Stimulated activated CD4-positive, alpha-beta T cell treated with anti-CD3 and anti-CD28 coated beads, Interleukin-1b, Interleukin-23, amount 100 ng/mL, for 4 hours (primary cell): ENCODE measurements at regions not wholly inside any gene's neighbourhood (a gene's known extent, or its start where the extent isn't known, plus 50 kb on each side); places are given as distances from the start of the nearest gene placed in this dataset.

Source experiments
- DNase-seq, 2 donors: peaks; one replicate each; pipeline ENCODE4 v3.0.0-alpha.2; 2020; ENCODE audit warnings: low read depth in 2 of 2

GRCh38 chr13:76446191-76446590 is 440.0 kb downstream of the KCTD12 start:
- DNase-seq, result no peak

DNA sequence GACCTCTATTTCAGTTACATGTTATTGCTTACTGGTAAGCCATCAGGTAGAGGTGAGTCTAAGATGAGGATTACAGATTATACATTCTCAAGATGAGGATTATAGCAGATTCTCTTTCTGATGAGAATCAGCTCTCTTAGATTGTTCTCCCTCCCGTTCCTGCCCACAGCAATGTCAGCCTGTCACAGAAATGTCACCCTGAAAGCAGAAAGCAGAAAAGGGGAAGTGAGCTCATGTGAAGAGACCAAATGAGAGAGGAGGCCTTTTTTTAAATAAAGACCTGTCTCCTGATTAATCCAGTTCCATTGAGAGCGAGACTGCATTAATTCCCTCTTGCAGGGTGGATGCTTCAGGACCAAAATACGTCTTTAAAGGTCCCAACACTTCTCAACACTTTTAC is 445.6 kb downstream of the KCTD12 start:
- DNase-seq, result no peak

- no peak for DNase-seq
Measured at GRCh38 chr13:76439546-76439945, 446.7 kb downstream of the KCTD12 start.

DNA sequence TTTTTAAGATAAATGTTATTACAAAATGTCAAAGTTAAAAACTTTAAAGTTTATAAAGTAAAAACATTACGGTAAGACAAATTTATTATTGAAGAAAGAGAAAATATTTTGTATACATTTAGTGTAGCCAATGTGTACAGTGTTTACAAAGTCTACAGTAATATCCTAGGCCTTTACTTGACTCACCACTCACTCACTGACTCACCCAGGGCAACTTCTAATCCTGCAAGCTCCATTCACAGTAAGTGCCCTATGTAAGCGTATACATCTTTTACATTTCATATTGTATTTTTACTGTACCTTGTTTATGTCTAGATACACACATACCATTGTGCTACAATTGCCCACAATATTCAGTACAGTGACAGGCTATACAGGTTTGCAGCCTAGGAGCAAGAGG is 448.2 kb downstream of the KCTD12 start:
- DNase-seq, result no peak

DNA sequence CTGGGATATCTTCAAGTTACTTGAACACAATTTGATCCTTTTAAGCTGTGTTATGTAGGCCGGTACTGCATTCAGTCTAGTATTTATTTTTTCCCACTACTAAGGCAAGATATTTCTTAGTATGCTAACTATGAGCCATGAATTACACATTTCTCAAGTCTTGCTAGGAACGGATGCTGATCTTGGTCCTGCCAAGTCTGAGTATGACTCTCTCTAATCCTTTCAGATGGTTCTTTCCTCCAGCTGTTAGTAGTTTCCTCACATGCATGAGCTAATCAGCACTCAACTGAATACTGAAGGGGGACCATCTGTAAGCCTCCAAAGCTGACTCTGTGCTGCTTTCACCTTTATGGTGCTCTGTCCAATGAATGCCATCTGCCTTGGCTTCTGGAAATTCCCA is 460.3 kb downstream of the KCTD12 start:
- DNase-seq, result no peak

GRCh38 chr13:76421011-76421410 is 465.2 kb downstream of the KCTD12 start:
- DNase-seq, result no peak

- DNase-seq, result no peak
Measured at GRCh38 chr13:76418404-76418803, 467.8 kb downstream of the KCTD12 start.

DNA sequence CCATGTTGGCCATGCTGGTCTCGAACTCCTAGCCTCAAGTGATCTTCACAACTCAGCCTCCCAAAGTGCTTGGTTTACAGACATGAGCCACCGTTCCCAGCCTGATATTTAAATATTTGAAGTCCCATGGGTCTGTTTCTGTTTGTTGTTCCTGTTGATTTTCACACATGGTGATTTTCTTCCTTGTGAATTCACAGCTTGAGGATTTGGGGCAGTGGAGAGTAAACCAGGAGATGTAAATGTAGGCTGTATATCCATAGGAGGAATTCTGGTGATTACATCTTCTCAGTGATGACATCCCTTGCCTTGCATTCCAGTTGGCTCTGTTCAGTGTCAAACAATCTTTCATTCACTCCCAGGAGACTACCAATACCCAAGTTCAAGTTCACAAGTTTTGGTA is 471.9 kb downstream of the KCTD12 start:
- DNase-seq, result no peak

GRCh38 chr13:76406243-76406642 is 480.0 kb downstream of the KCTD12 start:
- DNase-seq, result no peak

GRCh38 chr13:76398425-76398824 is 487.8 kb downstream of the KCTD12 start:
- no peak for DNase-seq

DNA sequence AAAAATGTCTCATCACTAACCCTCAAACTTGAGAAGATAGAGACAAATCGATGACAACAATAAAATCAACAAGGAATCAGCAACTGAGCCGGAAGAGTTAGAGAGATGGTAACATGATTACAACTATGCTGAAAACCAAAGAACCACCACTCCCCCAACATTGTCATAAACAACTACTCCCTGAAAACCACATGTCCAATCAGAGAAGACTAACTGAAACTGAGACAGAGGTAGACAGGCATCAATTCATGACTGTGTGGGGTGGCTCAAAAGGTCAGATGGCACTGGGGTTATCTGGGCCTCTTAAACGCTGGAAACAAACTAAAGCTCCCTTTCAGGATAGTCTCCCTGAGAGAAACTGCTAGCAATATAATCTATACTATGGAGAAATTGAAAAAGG is 488.8 kb downstream of the KCTD12 start:
- no peak for DNase-seq

GRCh38 chr13:76389321-76389720 is 496.9 kb downstream of the KCTD12 start:
- no peak for DNase-seq

DNA sequence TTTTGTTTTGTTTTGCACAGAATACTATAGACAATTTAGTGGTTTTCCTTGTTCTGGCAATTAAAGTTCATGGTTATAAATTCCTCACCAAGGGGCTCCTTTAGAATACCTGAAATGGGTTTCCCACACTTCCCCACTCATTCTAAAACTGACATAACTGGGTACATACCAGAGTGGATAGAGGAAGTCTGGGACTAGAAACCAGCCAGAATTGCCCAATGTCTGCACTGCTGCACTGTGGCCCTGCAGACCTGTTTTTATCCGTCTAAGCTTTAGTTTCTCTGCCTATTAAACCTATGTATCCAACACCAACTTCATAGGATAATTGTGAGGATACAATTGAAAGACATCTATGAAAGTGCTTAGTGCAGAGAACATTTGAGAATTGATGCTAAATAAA is 498.6 kb downstream of the KCTD12 start:
- DNase-seq, result no peak

DNA sequence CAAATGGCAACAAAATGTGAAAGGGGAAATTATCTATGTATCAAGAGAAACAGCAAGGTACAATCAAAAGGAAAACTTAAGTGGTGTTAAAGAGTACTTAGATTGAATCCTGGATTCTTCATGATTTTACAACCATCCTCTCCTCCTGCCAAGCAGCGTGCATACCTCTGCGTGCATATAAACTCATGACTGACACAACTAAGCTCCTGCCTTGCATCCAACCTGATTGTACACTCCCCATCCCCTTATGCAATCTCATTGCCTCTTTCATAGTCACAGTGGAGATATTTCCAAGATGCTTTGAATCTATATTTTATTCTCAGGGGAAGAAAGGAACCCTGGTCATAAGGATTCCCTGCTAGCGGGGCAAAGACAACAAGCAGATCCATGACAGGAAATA is 499.9 kb downstream of the KCTD12 start:
- DNase-seq, result no peak

- no peak for DNase-seq
Measured at GRCh38 chr13:76385586-76385985, 500.6 kb downstream of the KCTD12 start.

GRCh38 chr13:76383676-76384461 is 502.3 kb downstream of the KCTD12 start:
- DNase-seq, result no peak

DNA sequence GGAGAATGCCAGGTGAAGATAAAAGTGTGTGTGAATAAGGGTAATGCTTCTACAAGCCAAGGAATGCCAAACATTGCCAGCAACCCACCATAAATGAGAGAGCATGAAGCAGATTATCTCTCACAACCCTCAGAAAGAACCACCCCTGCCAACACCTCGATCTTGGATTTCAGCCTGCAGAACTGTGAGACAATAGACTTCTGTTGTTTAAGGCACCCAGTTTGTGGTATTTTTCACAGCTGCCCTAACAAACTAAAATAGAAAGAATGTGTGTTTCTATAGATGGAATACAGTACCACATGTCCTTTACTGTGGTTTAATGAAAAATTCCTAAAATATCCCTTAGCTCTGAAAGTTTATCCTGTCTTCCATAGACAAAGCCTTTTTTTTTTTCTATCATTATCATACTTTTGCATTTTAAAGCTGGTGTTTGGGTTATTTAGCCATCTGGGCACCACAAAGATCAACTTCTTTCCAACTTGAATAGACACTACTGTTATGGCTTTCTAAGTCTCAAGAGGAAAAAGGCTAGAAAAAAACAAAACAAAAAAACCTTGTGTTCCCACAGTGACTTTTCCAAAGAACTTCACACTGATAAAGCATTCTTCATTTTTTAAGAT is 505.6 kb downstream of the KCTD12 start:
- no peak for DNase-seq

- DNase-seq, result no peak
Measured at GRCh38 chr13:76379341-76380105, 506.7 kb downstream of the KCTD12 start.

- no peak for DNase-seq
Measured at GRCh38 chr13:76378767-76379166, 507.4 kb downstream of the KCTD12 start.

- DNase-seq, result no peak
Measured at GRCh38 chr13:76363682-76364289, 522.4 kb downstream of the KCTD12 start.

- no peak for DNase-seq
Measured at GRCh38 chr13:76361868-76362267, 524.3 kb downstream of the KCTD12 start.

DNA sequence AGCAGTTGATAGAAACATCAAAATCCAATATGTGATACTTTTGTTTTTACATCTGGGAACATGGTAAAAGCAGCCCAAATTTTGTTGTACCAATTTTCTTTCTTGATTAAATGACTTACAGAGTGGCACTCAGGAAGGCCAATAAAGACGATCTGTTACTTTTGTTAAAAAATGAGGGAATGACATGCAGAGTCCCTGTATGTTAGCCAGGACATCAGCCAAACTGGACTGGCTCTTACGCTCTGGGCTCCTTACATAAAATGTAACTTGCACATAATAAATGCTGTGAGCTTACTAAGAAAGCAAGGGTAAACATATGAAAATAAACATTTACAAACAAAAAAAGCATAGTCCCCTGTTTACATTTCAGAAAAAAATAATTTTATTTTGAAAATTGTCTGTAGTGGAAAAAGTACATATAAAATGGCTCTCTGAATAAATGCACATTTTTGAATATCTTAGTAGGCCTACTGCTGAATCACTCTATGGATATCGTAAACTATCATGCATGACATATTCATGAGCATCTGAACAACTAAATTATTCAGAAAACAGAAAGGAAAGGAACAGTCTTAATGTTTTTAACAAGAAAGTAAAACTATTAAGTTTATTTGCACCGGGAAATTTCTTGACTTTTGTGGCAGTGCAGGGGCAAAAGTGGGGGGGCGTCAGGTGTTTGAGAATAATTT is 534.5 kb downstream of the KCTD12 start:
- DNase-seq, result no peak
